Mucosa of descending colon (tissue), 3 donors: ENCODE measurements at regions not wholly inside any gene's neighbourhood (a gene's known extent, or its start where the extent isn't known, plus 50 kb on each side); places are given as distances from the start of the nearest gene placed in this dataset.

Source experiments
- ATAC-seq: fragments of 200-7000 bp; cut with Tn5 transposase; one replicate; pipeline ENCODE4 v1.9.1; 2020; ENCODE audit warnings: mild to moderate bottlenecking, moderate library complexity
- DNase-seq, 3 donors: peaks; one replicate each; pipeline ENCODE4 v3.0.0-alpha.2; 2020
- H3K36me3 ChIP-seq: fragments of 200-600 bp; one replicate; pipeline ENCODE4 v1.8.0; 2021; ENCODE audit warnings: low read depth, mild to moderate bottlenecking
- H3K4me1 ChIP-seq: fragments of 200-600 bp; one replicate; pipeline ENCODE4 v1.8.0; 2021; ENCODE audit warnings: low read depth, mild to moderate bottlenecking
- H3K4me3 ChIP-seq: fragments of 200-600 bp; one replicate; pipeline ENCODE4 v1.8.0; 2021; ENCODE audit warnings: mild to moderate bottlenecking
- H3K9me3 ChIP-seq: fragments of 200-600 bp; one replicate; pipeline ENCODE4 v1.8.0; 2021; ENCODE audit warnings: mild to moderate bottlenecking
- CTCF ChIP-seq: fragments of 200-600 bp; IDR thresholded peaks from one replicate; pipeline ENCODE4 v1.8.0; 2022; ENCODE audit warnings: antibody characterized with exemption, mild to moderate bottlenecking
- intact Hi-C, 2 donors: fragments of 100-400 bp; cut with DNase I in 1 of 2; cut with micrococcal nuclease in 1 of 2; formaldehyde crosslinking; loops; one replicate each; pipeline versions ENCODE4 v1.11.0 to v1.11.1; 2022; cut with DNase I, micrococcal nuclease
- donor health status: DM: no; HTN: no; CAD: no; lungs with moderate emphysema.
- donor health status: DM: no; HTN: no; CAD: no.
- donor health status: DM: no; HTN: yes; CAD: no.

- intact Hi-C loops: no loop called here
- no peak overlapping the region for H3K4me3 ChIP-seq
- H3K4me1 ChIP-seq: no peaks in the 10 kb centered on the region
- H3K36me3 ChIP-seq: no peaks in the 10 kb centered on the region
- no peak for TF ChIP-seq CTCF
- no peak for DNase-seq
- H3K9me3 ChIP-seq: no peaks in the 10 kb centered on the region
- ATAC-seq: no peak
These were observed 336.1 kb upstream of the ADAMTSL1 start for GRCh38 chr9:18137815-18138214.

- ATAC-seq (no peak), DNase-seq (no peak)
- TF ChIP-seq CTCF: no peak
- intact Hi-C loops: no loop called here
- no peak overlapping the region for H3K4me3 ChIP-seq
- no peaks in the 10 kb centered on the region for H3K36me3 ChIP-seq
- H3K9me3 ChIP-seq: no peaks in the 10 kb centered on the region
- no peaks in the 10 kb centered on the region for H3K4me1 ChIP-seq
These were observed 335.3 kb upstream of the ADAMTSL1 start for GRCh38 chr9:18138656-18139055.

GRCh38 chr9:18141681-18142080 is 332.3 kb upstream of the ADAMTSL1 start:
- intact Hi-C loops: no loop called here
- no peak for ATAC-seq
- no peak overlapping the region for H3K4me3 ChIP-seq
- no peaks in the 10 kb centered on the region for H3K36me3 ChIP-seq
- H3K9me3 ChIP-seq: no peaks in the 10 kb centered on the region
- no peak for DNase-seq
- H3K4me1 ChIP-seq: no peaks in the 10 kb centered on the region
- TF ChIP-seq CTCF: no peak

GRCh38 chr9:18143073-18143745 is 330.7 kb upstream of the ADAMTSL1 start:
- no peaks in the 10 kb centered on the region for H3K36me3 ChIP-seq
- DNase-seq (peak in 1 of 3 donors; percentile 32), ATAC-seq (peak; percentile 34)
- intact Hi-C loops: no loop called here
- TF ChIP-seq CTCF: no peak
- no peaks in the 10 kb centered on the region for H3K4me1 ChIP-seq
- no peaks in the 10 kb centered on the region for H3K9me3 ChIP-seq
- no peak overlapping the region for H3K4me3 ChIP-seq

- ATAC-seq (no peak), DNase-seq (no peak)
- TF ChIP-seq CTCF: no peak
- Histone ChIP-seq H3K36me3 (no peaks in the 10 kb centered on the region), H3K4me1 (no peaks in the 10 kb centered on the region), H3K4me3 (no peak overlapping the region), H3K9me3 (no peaks in the 10 kb centered on the region)
- intact Hi-C loops: no loop called here
These were observed 327.6 kb upstream of the ADAMTSL1 start for GRCh38 chr9:18146329-18146728.
